GM12801 (cell line): ENCODE measurements at regions not wholly inside any gene's neighbourhood (a gene's known extent, or its start where the extent isn't known, plus 50 kb on each side); places are given as distances from the start of the nearest gene placed in this dataset.

ENCODE experiments used
- CTCF ChIP-seq: IDR thresholded peaks from one replicate; pipeline ENCODE4 v1.5.1; 2011; ENCODE audit warnings: control low read depth; ENCODE audit not compliant: insufficient read length; ENCODE audit errors: extremely low read depth

- TF ChIP-seq CTCF = no peak
These were observed 53.2 kb upstream of the ACO1 start for GRCh38 chr9:32331240-32331639.

- TF ChIP-seq CTCF = no peak
These were observed 50.3 kb upstream of the ACO1 start for GRCh38 chr9:32334112-32334511.
